CD4-positive, alpha-beta T cell (primary cell): ENCODE measurements at regions not wholly inside any gene's neighbourhood (a gene's known extent, or its start where the extent isn't known, plus 50 kb on each side); places are given as distances from the start of the nearest gene placed in this dataset.
"Not testable (repeated sequence)": the region's sequence is repeated elsewhere in the genome, so short reads cannot be mapped to it uniquely, and the experiment has no call there.

Experiments used
- ATAC-seq: fragments of 200-7000 bp; cut with Tn5 transposase; one replicate; pipeline ENCODE4 v1.10.0; 2022; ENCODE audit warnings: mild to moderate bottlenecking; ENCODE audit not compliant: poor library complexity
- CTCF ChIA-PET: fragments of 350-600 bp; sonication (Branson Sonifier 250); formaldehyde crosslinking; loops from one replicate; lab custom pipeline; 2021; ENCODE audit warnings: antibody characterized with exemption, inconsistent platforms; lab: Charles Lee
- POLR2A ChIA-PET: fragments of 350-600 bp; sonication (Branson Sonifier 250); formaldehyde crosslinking; loops from one replicate; lab custom pipeline; 2021; ENCODE audit warnings: antibody characterized with exemption, inconsistent platforms; lab: Charles Lee
- DNase-seq, 14 experiments: peaks; one replicate each; pipeline ENCODE4 v3.0.0-alpha.2; 2013 to 2020; ENCODE audit warnings: mixed read lengths in 2 of 14
- H3K27ac ChIP-seq, 2 donors: one replicate each; pipeline versions ENCODE4 v1.5.1 to v1.7.0; 2013; ENCODE audit warnings: low read length in 2 of 2, low read depth in 1 of 2, mild to moderate bottlenecking in 1 of 2
- H3K27me3 ChIP-seq, 2 experiments: 1 replicate in 1 of 2; 2 replicates in 1 of 2; pipeline versions ENCODE4 v1.6.1 to v1.7.0; 2013; ENCODE audit warnings: low read length in 2 of 2, control low read depth in 1 of 2, mild to moderate bottlenecking in 1 of 2, moderate library complexity in 1 of 2; ENCODE audit not compliant: insufficient read depth in 2 of 2, control insufficient read depth in 1 of 2
- H3K36me3 ChIP-seq: one replicate; pipeline ENCODE4 v1.6.1; 2013; ENCODE audit warnings: low read length, control low read depth; ENCODE audit not compliant: insufficient read depth
- H3K4me1 ChIP-seq: one replicate; pipeline ENCODE4 v1.6.1; 2013; ENCODE audit warnings: low read length, control low read depth; ENCODE audit not compliant: insufficient read depth
- H3K4me3 ChIP-seq: one replicate; pipeline ENCODE4 v1.5.1; 2013; ENCODE audit warnings: mild to moderate bottlenecking, low read length, moderate library complexity
- H3K9me3 ChIP-seq, 2 experiments: 1 replicate in 1 of 2; 2 replicates in 1 of 2; pipeline versions ENCODE4 v1.6.1 to v1.7.0; 2013; ENCODE audit warnings: low read length in 2 of 2, mild to moderate bottlenecking in 2 of 2, control low read depth in 1 of 2, moderate library complexity in 1 of 2; ENCODE audit not compliant: control insufficient read depth in 1 of 2, insufficient read depth in 1 of 2
- H3K27ac Mint-ChIP-seq: one replicate; pipeline ENCODE4 v1.8.0; 2020; ENCODE audit warnings: mixed read lengths
- H3K27me3 Mint-ChIP-seq: one replicate; pipeline ENCODE4 v1.8.0; 2021; ENCODE audit warnings: mixed read lengths
- H3K36me3 Mint-ChIP-seq: one replicate; pipeline ENCODE4 v1.8.0; 2021; ENCODE audit warnings: low read depth, mixed read lengths
- H3K4me1 Mint-ChIP-seq: one replicate; pipeline ENCODE4 v1.8.0; 2021; ENCODE audit warnings: low read depth, mixed read lengths
- H3K4me3 Mint-ChIP-seq: one replicate; pipeline ENCODE4 v1.8.0; 2020; ENCODE audit warnings: mild to moderate bottlenecking, mixed read lengths
- H3K9me3 Mint-ChIP-seq: one replicate; pipeline ENCODE4 v1.8.0; 2020; ENCODE audit warnings: mixed read lengths
- intact Hi-C, 2 experiments: fragments of 100-400 bp; cut with DNase I in 1 of 2; cut with micrococcal nuclease in 1 of 2; formaldehyde crosslinking; loops; one replicate each; pipeline versions ENCODE4 v1.15.1 to v1.9.0; 2023 to 2025; cut with DNase I, micrococcal nuclease
- TF ChIP-seq, protein P1 (sequence below): fragments of 200-600 bp; IDR thresholded peaks from one replicate; pipeline ENCODE4 v1.8.0; 2022; ENCODE audit warnings: antibody characterized with exemption, mild to moderate bottlenecking

DNA sequence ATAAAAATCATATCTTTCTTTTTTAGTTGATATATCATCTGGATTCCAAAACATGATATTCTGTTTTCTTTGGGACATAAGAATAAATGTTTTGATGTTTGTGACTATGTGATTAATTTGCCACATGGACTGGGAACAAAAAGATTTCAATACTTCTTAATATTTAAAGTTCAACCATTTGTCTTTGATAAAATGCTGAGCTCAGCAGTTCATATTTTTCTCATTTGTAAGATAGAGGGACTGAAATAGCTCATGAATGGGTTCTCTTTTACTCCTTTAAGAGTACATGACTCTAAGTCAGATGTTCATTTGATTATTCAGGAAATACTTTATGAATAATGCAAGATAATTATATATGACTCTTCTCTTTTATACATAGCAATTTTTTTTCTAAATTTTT lies 205.9 kb upstream of the FAM47A start:
- H3K27ac Mint-ChIP-seq: no peak overlapping the region
- H3K9me3 ChIP-seq: no peaks in the 10 kb centered on the region
- no peaks in the 10 kb centered on the region for H3K27me3 Mint-ChIP-seq
- ATAC-seq (no peak), DNase-seq (no peak)
- intact Hi-C loops: no loop called here
- no peaks in the 10 kb centered on the region for H3K27me3 ChIP-seq
- H3K36me3 ChIP-seq: no peaks in the 10 kb centered on the region
- H3K4me1 Mint-ChIP-seq: no peaks in the 10 kb centered on the region
- peaks cover 6% of the 10 kb centered on the region for H3K9me3 Mint-ChIP-seq
- H3K4me1 ChIP-seq: no peaks in the 10 kb centered on the region
- H3K4me3 ChIP-seq: no peak overlapping the region
- no peak overlapping the region for H3K4me3 Mint-ChIP-seq
- H3K27ac ChIP-seq: no peak overlapping the region
- TF ChIP-seq, protein P1, sequence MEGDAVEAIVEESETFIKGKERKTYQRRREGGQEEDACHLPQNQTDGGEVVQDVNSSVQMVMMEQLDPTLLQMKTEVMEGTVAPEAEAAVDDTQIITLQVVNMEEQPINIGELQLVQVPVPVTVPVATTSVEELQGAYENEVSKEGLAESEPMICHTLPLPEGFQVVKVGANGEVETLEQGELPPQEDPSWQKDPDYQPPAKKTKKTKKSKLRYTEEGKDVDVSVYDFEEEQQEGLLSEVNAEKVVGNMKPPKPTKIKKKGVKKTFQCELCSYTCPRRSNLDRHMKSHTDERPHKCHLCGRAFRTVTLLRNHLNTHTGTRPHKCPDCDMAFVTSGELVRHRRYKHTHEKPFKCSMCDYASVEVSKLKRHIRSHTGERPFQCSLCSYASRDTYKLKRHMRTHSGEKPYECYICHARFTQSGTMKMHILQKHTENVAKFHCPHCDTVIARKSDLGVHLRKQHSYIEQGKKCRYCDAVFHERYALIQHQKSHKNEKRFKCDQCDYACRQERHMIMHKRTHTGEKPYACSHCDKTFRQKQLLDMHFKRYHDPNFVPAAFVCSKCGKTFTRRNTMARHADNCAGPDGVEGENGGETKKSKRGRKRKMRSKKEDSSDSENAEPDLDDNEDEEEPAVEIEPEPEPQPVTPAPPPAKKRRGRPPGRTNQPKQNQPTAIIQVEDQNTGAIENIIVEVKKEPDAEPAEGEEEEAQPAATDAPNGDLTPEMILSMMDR: no peak
- ChIA-PET POLR2A (no interaction called here), CTCF (no interaction called here)
- no peaks in the 10 kb centered on the region for H3K36me3 Mint-ChIP-seq

GRCh38 chrX:34335376-34335775 lies 203.3 kb upstream of the FAM47A start:
- H3K27me3 Mint-ChIP-seq, intact Hi-C loops, H3K4me1 ChIP-seq, CTCF ChIA-PET, H3K27me3 ChIP-seq, ATAC-seq, H3K27ac ChIP-seq, H3K9me3 ChIP-seq, H3K27ac Mint-ChIP-seq, H3K36me3 ChIP-seq, H3K9me3 Mint-ChIP-seq, H3K36me3 Mint-ChIP-seq, H3K4me3 ChIP-seq, POLR2A ChIA-PET, H3K4me3 Mint-ChIP-seq, DNase-seq, H3K4me1 Mint-ChIP-seq: not testable (repeated sequence)

- no peak overlapping the region for H3K4me3 Mint-ChIP-seq
- TF ChIP-seq, protein P1: no peak
- ChIA-PET CTCF (no interaction called here), POLR2A (no interaction called here)
- peaks cover 6% of the 10 kb centered on the region for H3K9me3 Mint-ChIP-seq
- no peak overlapping the region for H3K27ac Mint-ChIP-seq
- Histone ChIP-seq H3K27ac (no peak overlapping the region), H3K4me3 (no peak overlapping the region), H3K9me3 (no peaks in the 10 kb centered on the region), H3K36me3 (no peaks in the 10 kb centered on the region), H3K4me1 (no peaks in the 10 kb centered on the region), H3K27me3 (no peaks in the 10 kb centered on the region)
- ATAC-seq (no peak), DNase-seq (no peak)
- intact Hi-C loops: no loop called here
- H3K36me3 Mint-ChIP-seq: no peaks in the 10 kb centered on the region
- no peaks in the 10 kb centered on the region for H3K4me1 Mint-ChIP-seq
- H3K27me3 Mint-ChIP-seq: no peaks in the 10 kb centered on the region
Observed at GRCh38 chrX:34332334-34332733, 200.2 kb upstream of the FAM47A start.

- no peak overlapping the region for H3K4me3 ChIP-seq
- no peaks in the 10 kb centered on the region for H3K36me3 ChIP-seq
- peaks cover 0 to 3% of the 10 kb centered on the region in 2 experiments for H3K9me3 ChIP-seq
- H3K4me1 ChIP-seq: no peaks in the 10 kb centered on the region
- ATAC-seq: no peak
- intact Hi-C loops: no loop called here
- Mint-ChIP-seq H3K9me3 (no peaks in the 10 kb centered on the region), H3K27ac (no peak overlapping the region), H3K27me3 (no peaks in the 10 kb centered on the region), H3K4me1 (no peaks in the 10 kb centered on the region), H3K36me3 (no peaks in the 10 kb centered on the region), H3K4me3 (no peak overlapping the region)
- no peak overlapping the region for H3K27ac ChIP-seq
- ChIA-PET CTCF (no interaction called here), POLR2A (no interaction called here)
- DNase-seq: no peak
- TF ChIP-seq, protein P1: no peak
- H3K27me3 ChIP-seq: no peaks in the 10 kb centered on the region
Observed at GRCh38 chrX:34325460-34325859, 193.3 kb upstream of the FAM47A start.

DNA sequence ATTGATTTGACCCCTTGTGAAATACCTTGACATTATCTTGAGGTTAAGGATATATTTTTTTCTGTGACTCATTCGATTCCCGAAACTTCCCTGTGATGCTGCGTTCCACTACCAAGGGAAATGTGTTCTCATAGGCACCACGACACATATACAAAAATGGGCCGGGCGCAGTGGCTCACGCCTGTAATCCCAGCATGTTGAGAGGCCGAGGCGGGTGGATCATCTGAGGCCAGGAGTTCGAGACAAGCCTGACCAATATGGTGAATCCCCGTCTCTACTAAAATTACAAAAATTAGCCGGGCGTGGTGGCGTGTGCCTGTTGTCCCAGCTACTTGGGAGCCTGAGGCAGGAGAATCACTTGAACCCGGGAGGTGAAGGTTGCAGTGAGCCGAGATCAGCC lies 188.3 kb upstream of the FAM47A start:
- H3K36me3 Mint-ChIP-seq, H3K27me3 Mint-ChIP-seq, H3K4me1 ChIP-seq, H3K27me3 ChIP-seq, intact Hi-C loops, H3K9me3 Mint-ChIP-seq, H3K27ac Mint-ChIP-seq, POLR2A ChIA-PET, H3K4me3 Mint-ChIP-seq, H3K4me1 Mint-ChIP-seq, DNase-seq, H3K9me3 ChIP-seq, CTCF ChIA-PET, H3K36me3 ChIP-seq, ATAC-seq, H3K27ac ChIP-seq, H3K4me3 ChIP-seq: not testable (repeated sequence)
